Activated T-cell treated with anti-CD3 and anti-CD28 coated beads for 48 hours (primary cell): ENCODE measurements at regions not wholly inside any gene's neighbourhood (a gene's known extent, or its start where the extent isn't known, plus 50 kb on each side); places are given as distances from the start of the nearest gene placed in this dataset.

Experiments used
- DNase-seq: peaks from one replicate; pipeline ENCODE4 v3.0.0-alpha.2; 2020; ENCODE audit warnings: low read depth

DNA sequence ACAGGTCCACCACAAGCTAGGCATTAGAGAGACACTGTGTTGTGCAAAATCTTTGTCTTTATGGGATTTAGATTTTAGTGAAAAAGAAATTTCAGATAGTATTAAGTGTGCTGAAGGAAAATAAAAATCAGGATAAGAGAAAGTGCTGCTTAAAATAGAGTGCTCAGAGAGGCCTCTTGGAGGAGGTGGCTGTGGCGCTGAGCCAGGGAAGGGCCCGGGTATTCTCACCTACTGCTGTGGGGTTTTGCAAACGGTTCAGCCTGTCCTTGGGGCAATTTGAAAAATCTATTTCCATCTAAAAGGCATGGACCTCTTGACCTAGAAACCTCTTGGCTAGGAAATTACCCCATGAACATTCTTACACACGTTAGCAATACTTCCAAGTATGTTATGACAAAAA is 267.7 kb downstream of the TJP1 start:
- DNase-seq: no peak

GRCh38 chr15:29550834-29551465 is 271.3 kb downstream of the TJP1 start:
- DNase-seq: no peak

DNA sequence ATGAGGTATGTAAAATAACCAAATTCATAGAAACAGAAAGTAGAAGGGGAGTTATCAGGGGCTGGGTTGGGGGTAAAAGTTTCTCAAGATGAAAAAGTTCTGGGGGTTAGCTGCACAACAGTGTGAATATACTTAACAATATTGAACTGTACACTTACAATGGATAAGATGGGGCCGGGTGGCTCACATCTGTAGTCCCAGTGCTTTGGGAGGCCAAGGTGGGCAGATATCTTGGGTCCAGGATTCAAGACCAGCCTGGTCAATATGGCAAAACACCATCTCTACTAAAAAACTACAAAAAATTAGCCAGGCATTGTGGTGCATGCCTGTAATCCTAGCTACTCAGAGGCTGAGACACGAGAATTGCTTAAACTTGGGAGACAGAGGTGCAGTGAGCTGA is 274.3 kb downstream of the TJP1 start:
- DNase-seq: no peak

- DNase-seq: no peak
Observed at GRCh38 chr15:29544513-29545128, 275.0 kb upstream of the NSMCE3 start.

- DNase-seq: no peak
Observed at GRCh38 chr15:29542994-29543393, 273.4 kb upstream of the NSMCE3 start.

- no peak for DNase-seq
Observed at GRCh38 chr15:29541309-29541708, 271.7 kb upstream of the NSMCE3 start.

DNA sequence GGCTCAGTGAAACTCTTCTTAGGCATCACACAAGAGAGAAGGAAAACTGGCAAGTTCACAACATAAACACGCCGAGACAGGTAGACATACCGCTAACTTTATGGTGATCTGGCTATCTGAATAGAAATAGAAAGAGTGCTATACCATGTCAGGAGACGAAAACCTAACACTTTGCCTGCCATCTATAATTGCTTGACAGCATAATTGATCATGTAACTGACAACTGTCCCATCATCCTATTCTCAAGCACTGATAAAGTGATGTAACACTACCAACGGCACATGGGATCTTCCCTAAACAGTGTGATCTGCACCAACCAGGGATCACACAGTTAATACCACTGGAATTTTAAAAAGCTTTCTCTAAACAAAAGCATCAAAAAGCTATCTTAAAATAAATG is 270.9 kb upstream of the NSMCE3 start:
- no peak for DNase-seq

DNA sequence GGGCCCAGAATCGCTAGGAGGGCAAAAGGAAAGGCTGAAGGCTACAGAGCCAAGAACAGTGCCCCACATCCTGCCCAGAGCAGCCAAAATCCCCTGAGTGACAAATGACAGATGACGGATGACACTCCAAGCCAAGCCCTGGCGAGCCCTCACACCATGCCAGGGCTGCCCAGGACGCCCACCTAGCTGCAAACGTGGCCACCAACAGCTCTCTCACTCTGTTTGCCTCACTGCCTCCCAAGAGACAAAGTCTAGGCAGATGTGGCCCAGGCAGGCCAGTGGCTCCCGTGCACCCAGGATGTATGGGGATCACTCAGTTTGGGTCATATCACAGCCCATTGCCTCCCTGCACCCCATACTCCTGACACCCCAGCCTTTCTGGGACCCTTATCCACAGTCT is 270.1 kb upstream of the NSMCE3 start:
- no peak for DNase-seq

DNA sequence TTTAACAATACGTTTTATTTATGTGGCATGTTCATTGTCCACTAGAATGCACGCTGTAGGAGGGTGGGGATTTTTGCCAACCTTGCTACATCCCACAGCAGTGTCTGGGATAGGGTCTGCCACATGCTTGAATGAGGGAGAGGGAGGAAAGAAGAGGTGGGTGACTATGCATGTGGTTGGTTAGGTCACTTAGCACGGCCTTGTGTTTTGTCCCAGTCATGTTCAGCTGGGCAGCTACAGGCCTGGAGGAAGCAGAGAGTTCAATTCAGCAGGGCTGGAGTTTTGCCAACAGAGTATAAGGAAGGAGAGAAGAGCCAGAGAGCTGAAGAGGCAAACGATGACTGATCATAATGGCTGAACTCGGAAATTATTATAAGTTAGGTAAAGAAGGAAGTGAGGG is 268.4 kb upstream of the NSMCE3 start:
- DNase-seq: no peak

- no peak for DNase-seq
Observed at GRCh38 chr15:29535952-29536351, 266.3 kb upstream of the NSMCE3 start.

DNA sequence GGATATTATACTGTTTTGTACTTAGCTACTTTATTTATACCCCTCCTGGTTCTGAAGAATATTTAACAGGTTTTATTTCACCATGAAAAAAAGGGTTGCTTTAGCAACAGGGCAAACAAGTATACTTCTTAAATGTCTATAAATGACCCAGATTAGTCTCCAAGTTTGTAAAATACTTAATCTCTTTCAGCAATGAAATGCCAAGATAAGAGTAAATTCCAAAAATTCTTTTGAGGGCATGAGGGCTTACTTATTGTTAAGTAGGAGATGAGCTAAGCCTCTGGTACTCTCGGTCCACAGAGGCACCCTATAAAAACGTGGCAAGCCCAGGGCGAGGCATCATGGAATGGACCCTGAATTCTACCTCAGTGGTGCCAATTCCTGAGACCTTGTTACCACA is 264.8 kb upstream of the NSMCE3 start:
- no peak for DNase-seq

DNA sequence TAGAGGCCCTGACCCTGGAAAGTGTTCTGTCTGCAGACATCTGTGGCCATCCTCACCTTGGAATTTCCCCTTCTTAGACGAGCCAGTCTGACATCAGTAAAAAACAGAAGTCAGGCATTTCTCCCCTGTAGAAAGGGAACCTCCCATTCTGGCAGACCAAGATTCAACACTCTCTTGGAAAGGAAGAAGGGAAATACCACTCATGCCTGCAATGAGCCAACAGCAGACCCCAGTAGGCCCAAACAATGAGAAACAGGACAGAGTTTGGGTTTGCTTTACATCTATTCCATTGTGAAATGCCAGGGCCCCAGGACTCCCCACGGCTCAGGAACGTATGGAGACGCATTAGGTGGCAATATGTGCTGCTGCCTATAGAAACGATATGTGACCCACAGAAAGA is 264.0 kb upstream of the NSMCE3 start:
- no peak for DNase-seq

DNA sequence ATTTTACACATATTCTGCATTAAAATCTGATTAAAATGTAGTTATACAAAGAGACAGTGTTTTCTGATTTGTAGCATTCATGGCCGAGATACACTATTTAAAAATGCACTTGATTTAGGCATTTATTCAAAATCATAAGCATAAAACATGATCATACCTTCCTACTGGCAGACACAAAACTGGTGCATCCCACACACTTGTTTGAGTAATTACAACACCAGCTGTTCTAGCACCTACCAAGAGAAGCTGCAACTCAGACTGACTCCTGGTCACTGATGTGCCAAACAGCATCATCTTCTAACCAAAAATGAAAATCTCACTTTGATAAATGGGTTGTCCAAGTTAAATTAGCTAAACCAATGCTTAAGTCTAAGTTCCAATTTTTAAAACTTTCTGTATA is 262.7 kb upstream of the NSMCE3 start:
- DNase-seq: no peak

- no peak for DNase-seq
Observed at GRCh38 chr15:29530966-29531365, 261.3 kb upstream of the NSMCE3 start.

- no peak for DNase-seq
Observed at GRCh38 chr15:29529043-29529442, 259.4 kb upstream of the NSMCE3 start.

DNA sequence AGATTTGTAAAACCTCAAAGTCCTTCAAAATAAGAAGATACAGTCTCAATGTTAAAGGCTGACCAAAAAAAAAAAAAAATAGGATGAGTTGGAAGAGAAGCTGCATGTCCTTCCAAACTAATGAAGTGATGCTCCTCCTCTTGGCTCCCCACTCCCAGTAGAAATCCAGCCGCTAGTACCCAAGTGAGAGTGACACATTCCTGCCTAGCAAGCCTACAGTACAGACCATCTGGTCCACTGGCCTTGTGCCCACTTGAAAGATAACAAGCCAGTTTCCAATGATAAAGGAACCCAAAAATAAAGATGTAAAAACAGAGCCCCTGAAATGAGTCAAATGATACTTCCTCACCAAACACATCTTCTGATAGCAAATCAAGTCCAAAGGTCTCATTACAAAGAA is 258.7 kb upstream of the NSMCE3 start:
- no peak for DNase-seq

DNA sequence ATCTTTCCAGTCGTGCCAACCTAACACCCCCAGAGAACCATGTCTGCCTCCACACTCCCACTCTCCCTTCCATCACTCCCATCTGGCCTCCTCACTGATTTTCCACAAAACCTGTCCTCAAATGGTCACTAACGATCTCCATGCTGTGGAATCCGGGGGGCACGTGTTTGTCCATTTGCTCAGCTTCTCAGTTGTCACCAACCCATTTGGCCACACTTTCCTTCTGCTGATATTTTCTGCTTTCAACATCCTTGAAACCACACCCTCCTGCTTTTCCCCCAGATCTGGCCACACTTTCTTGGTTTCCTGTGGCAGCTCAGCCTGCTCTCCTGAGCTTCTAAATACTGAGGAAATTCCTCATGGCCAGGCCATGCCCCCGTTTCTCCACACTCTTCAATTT is 257.2 kb upstream of the NSMCE3 start:
- no peak for DNase-seq

DNA sequence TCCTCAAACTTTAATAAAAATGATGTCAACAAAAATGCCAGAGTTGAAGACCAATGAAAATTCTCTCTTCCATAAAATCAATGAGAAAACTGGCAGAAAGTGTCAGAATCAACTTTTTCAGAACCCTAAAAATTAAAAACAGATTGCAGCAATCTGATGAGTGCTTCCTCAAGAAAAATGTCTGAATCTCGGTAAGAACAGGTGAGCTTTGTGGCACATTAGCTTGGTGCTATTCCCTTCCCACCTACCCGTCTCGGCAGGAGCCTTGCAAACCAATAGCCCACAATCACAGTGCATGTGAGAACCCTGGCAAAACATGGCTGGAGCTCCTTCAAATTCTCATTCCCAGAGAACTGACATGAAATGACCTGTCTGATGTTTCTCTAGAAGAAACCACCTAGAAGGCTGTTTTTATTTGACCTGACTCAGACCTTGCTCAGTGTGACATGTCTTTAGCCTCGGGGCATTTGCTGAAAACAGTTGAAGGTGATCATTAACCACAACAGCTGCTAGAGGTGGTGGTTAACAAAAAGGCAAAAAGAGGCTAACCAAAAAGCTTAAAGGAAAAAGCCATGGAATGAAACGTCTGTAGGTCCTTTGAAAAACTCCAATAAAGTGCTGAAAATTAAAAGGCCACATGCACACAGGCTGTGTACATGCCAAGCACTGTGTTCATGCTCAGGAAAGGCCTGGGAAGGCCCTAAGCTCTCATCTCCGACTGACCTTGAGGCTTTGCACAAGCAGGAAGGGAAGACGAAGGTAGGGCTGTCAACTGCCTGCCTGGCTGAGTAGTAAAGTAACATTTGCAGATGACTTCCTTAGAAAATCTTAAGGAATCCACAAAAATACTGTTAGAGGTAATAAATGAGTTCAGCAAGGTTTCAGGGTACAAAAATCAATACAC is 253.0 kb upstream of the NSMCE3 start:
- DNase-seq: no peak

GRCh38 chr15:29518442-29518841 is 248.8 kb upstream of the NSMCE3 start:
- DNase-seq: no peak

GRCh38 chr15:29517829-29518228 is 248.2 kb upstream of the NSMCE3 start:
- DNase-seq: no peak

DNA sequence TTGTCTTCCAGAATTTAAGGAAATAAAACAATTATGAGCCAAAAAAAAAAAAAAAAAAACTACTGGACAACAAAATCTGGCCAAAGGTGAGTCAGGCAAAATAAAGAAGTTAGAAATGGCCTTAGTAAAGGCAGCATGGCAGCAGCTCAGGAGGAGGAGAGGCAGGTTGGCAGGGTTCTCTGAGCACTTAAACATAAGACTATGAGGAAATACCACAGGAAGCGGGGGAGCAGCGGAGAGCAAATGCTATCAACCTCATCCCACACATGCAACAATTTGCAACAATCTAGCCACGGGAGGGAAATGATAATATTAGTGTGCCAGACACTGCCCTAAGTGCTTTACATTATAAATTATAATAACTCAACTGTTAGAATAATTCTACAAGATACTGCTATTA is 247.3 kb upstream of the NSMCE3 start:
- DNase-seq: no peak

DNA sequence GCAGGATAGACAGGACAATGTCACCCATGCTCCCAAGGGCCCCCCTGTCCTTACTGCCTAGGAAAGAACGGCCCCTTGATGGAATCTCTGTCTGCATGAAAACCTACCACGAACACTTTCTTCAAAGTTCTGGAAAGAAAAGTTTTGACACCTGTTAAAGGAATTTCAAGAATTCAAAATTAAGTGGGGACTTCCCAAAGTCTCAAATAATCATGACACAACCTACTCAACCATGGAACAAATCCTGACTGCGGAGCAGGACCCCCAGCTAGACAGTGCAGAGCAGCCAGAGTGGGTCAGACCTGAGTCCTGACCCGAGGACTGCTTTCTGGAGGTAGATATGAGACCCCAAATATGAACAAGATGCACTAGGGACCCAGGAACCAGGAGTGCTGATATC is 245.3 kb upstream of the NSMCE3 start:
- DNase-seq: no peak

DNA sequence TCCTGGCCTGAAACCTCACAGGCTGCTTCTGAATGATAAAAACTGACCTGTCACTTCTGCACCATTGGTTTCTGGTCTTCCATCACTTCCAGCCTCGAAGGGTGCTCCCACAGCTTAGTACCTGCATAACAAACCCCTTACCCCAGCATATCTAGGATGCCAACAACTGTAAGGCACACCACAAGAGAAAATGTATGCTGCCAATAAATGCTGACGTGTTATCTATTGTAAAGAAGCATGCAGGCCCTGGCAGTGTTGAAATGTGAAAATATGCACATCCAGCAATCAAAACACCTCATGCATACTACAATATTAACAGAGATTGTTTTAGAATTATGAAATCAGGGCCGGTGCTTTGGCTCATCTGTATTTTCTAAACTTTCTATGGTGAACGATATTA is 242.0 kb upstream of the NSMCE3 start:
- no peak for DNase-seq
